ENCODE measurements at regions not wholly inside any gene's neighbourhood (a gene's known extent, or its start where the extent isn't known, plus 50 kb on each side); places are given as distances from the start of the nearest gene placed in this dataset.

- Histone ChIP-seq H3K4me1 (no peaks in the 10 kb centered on the region), H3K9me3 (ENCODE audit: low read depth) (no peaks in the 10 kb centered on the region), H4K20me1 (ENCODE audit: low read depth) (no peaks in the 10 kb centered on the region), H3F3A (ENCODE audit: low read depth) (no peaks in the 10 kb centered on the region), H3K27me3 (no peaks in the 10 kb centered on the region), H3K4me3 (no peak overlapping the region), H3K4me2 (no peak overlapping the region), H3K9ac (no peak overlapping the region), H3K27ac (no peak overlapping the region), H3K79me2 (ENCODE audit: low read depth) (no peaks in the 10 kb centered on the region), H3K36me3 (no peaks in the 10 kb centered on the region), H2AFZ (replicated peaks) (no peak overlapping the region)
- no peak overlapping the region for H3K4me3 Mint-ChIP-seq
- DNase-seq (ENCODE audit: low spot score): no peak
- no peaks in the 10 kb centered on the region for H3K27me3 Mint-ChIP-seq (ENCODE audit: insufficient read depth, low read depth)
- no peak overlapping the region for H3K27ac Mint-ChIP-seq
- no peaks in the 10 kb centered on the region for H3K4me1 Mint-ChIP-seq
- no peaks in the 10 kb centered on the region for H3K36me3 Mint-ChIP-seq
- H3K9me3 Mint-ChIP-seq: peaks cover 6% of the 10 kb centered on the region
- no peak for TF ChIP-seq CTCF (IDR thresholded peaks at IDR 0.05)
- TF ChIP-seq EZH2 (IDR thresholded peaks at IDR 0.05): no peak
- no peak for TF ChIP-seq EZH2phosphoT487 (IDR thresholded peaks at IDR 0.05)
Observed at GRCh38 chr5:126097876-126098275, 325.3 kb upstream of the GRAMD2B start.

DNA sequence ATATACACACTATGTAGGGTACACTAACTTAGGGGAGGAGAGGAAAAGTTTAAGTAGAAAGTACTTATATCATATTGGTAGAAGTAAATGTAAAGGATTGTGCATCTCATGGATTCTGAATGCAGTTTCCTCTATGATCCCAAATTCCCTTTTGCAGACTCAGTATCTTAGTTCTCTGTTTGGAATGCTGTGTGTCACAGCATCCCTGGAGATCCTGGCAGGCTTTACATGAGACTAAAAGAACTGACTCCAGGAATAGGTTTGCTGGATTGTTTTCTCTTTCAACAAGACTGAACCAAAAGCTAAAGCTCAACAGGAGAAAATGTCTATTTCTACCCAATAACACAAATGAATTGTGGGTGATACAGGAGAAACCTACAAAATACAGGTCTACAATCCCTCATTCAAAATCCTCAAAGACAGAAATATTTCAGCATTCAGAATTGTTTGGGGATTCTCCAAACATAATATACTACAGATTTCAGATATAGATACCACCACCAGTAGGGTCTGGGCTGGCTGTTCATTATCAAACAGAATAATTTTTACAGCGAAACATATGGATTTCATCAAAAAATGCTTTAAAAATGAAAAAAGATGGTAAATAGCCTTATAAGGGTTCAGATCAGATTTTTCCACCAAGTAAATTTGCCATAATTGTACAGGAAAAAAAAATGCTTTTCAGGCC is 324.7 kb upstream of the GRAMD2B start:
- Mint-ChIP-seq H3K4me1 (no peaks in the 10 kb centered on the region), H3K27ac (no peak overlapping the region)

DNA sequence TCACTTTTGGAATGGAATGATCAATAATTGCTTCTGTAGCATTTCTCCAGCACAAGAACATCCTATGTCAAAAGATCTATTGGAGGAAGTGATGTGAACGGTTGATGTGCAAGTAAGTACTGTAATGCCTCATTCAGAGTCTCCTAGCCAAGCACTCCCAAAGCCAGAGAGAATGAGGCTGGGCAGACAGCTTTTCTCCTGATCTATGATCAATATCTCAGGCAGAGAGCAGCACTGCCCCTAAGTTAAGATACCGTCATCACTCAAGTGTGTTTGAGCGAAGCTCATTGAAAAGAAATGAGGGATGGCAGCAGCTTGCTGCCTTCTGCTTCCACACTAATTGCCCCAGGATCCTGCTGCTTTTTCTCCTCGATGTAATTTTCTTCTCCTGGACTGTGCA is 324.1 kb upstream of the GRAMD2B start:
- Histone ChIP-seq H4K20me1 (ENCODE audit: low read depth) (no peaks in the 10 kb centered on the region), H3K9ac (no peak overlapping the region), H3K79me2 (ENCODE audit: low read depth) (no peaks in the 10 kb centered on the region), H2AFZ (replicated peaks) (no peak overlapping the region), H3K4me3 (no peak overlapping the region), H3F3A (ENCODE audit: low read depth) (no peaks in the 10 kb centered on the region), H3K36me3 (no peaks in the 10 kb centered on the region), H3K4me1 (no peaks in the 10 kb centered on the region), H3K27me3 (no peaks in the 10 kb centered on the region), H3K4me2 (no peak overlapping the region), H3K9me3 (ENCODE audit: low read depth) (no peaks in the 10 kb centered on the region), H3K27ac (no peak overlapping the region)
- no peak overlapping the region for H3K4me3 Mint-ChIP-seq
- no peak for TF ChIP-seq CTCF (IDR thresholded peaks at IDR 0.05)
- TF ChIP-seq EZH2phosphoT487 (IDR thresholded peaks at IDR 0.05): no peak
- no peak for TF ChIP-seq EZH2 (IDR thresholded peaks at IDR 0.05)
- no peaks in the 10 kb centered on the region for H3K4me1 Mint-ChIP-seq
- H3K27ac Mint-ChIP-seq: peak overlapping the region; percentile 72
- no peaks in the 10 kb centered on the region for H3K36me3 Mint-ChIP-seq
- peaks cover 6% of the 10 kb centered on the region for H3K9me3 Mint-ChIP-seq
- DNase-seq (ENCODE audit: low spot score): no peak
- H3K27me3 Mint-ChIP-seq (ENCODE audit: insufficient read depth, low read depth): no peaks in the 10 kb centered on the region

More for the DNA sequence above, 324.7 kb upstream of the GRAMD2B start:
- Histone ChIP-seq H3K4me2 (no peak overlapping the region), H3F3A (ENCODE audit: low read depth) (no peaks in the 10 kb centered on the region), H3K27ac (no peak overlapping the region), H4K20me1 (ENCODE audit: low read depth) (no peaks in the 10 kb centered on the region), H3K9ac (no peak overlapping the region), H3K79me2 (ENCODE audit: low read depth) (no peaks in the 10 kb centered on the region), H3K27me3 (no peaks in the 10 kb centered on the region), H2AFZ (replicated peaks) (no peak overlapping the region), H3K4me1 (no peaks in the 10 kb centered on the region), H3K36me3 (no peaks in the 10 kb centered on the region), H3K4me3 (no peak overlapping the region), H3K9me3 (ENCODE audit: low read depth) (no peaks in the 10 kb centered on the region)
- DNase-seq (ENCODE audit: low spot score): no peak
- TF ChIP-seq EZH2 (IDR thresholded peaks at IDR 0.05): no peak
- TF ChIP-seq EZH2phosphoT487 (IDR thresholded peaks at IDR 0.05): no peak
- TF ChIP-seq CTCF (IDR thresholded peaks at IDR 0.05): no peak
- H3K9me3 Mint-ChIP-seq: peaks cover 6% of the 10 kb centered on the region
- H3K36me3 Mint-ChIP-seq: no peaks in the 10 kb centered on the region
- no peaks in the 10 kb centered on the region for H3K27me3 Mint-ChIP-seq (ENCODE audit: insufficient read depth, low read depth)
- H3K4me3 Mint-ChIP-seq: no peak overlapping the region
